ENCODE measurements at regions not wholly inside any gene's neighbourhood (a gene's known extent, or its start where the extent isn't known, plus 50 kb on each side); places are given as distances from the start of the nearest gene placed in this dataset.

DNA sequence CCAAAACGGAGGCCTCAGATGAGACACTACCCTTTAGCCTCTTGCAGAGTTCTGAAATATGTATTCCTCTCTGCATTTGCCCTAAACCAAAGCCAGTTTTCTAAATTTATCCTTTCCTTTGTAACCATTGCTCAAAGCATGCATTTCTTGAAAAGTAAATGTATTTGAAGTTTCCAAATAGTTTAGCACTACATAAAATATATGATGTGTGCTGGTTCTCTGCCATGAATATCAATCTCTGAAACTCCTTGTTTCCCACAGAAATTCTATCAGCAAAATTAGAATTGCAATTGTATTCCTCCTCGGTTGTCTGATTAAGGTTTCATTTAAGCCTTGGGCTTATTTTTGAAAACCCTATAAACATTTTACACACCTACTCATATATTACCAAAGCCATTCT, 137.1 kb upstream of the SYT6 start:
- TF ChIP-seq, protein P1, sequence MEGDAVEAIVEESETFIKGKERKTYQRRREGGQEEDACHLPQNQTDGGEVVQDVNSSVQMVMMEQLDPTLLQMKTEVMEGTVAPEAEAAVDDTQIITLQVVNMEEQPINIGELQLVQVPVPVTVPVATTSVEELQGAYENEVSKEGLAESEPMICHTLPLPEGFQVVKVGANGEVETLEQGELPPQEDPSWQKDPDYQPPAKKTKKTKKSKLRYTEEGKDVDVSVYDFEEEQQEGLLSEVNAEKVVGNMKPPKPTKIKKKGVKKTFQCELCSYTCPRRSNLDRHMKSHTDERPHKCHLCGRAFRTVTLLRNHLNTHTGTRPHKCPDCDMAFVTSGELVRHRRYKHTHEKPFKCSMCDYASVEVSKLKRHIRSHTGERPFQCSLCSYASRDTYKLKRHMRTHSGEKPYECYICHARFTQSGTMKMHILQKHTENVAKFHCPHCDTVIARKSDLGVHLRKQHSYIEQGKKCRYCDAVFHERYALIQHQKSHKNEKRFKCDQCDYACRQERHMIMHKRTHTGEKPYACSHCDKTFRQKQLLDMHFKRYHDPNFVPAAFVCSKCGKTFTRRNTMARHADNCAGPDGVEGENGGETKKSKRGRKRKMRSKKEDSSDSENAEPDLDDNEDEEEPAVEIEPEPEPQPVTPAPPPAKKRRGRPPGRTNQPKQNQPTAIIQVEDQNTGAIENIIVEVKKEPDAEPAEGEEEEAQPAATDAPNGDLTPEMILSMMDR (conservative IDR thresholded peaks at IDR 0.05), result no peak
- no peak for TF ChIP-seq ZFX (IDR thresholded peaks at IDR 0.05)

Measured in C4-2B (cell line).